ENCODE measurements at regions not wholly inside any gene's neighbourhood (a gene's known extent, or its start where the extent isn't known, plus 50 kb on each side); places are given as distances from the start of the nearest gene placed in this dataset.

- no peak overlapping the region for H3K27ac ChIP-seq (ENCODE audit: low read depth, low read length)
- no peak overlapping the region for H3K4me3 ChIP-seq (ENCODE audit: low read depth in 1 of 2, low read length in 2 of 2)
- no peaks in the 10 kb centered on the region for H3K4me1 ChIP-seq (ENCODE audit: control insufficient read depth in 1 of 2, insufficient read depth in 2 of 2, low read length in 2 of 2)
- H3K9me3 ChIP-seq (ENCODE audit: control insufficient read depth in 1 of 2, low read length in 2 of 2), result no peaks in the 10 kb centered on the region
- no peaks in the 10 kb centered on the region for H3K36me3 ChIP-seq (ENCODE audit: control insufficient read depth in 1 of 2, insufficient read depth in 2 of 2, low read length in 2 of 2)
- no peak overlapping the region for H3K9ac ChIP-seq (ENCODE audit: low read depth in 1 of 2, low read length in 2 of 2)
- H3K27me3 ChIP-seq (ENCODE audit: control insufficient read depth in 1 of 2, insufficient read depth in 2 of 2, low read length in 2 of 2), result no peaks in the 10 kb centered on the region
Observed at GRCh38 chr10:78770167-78771090, 298.3 kb upstream of the ZMIZ1 start.

DNA sequence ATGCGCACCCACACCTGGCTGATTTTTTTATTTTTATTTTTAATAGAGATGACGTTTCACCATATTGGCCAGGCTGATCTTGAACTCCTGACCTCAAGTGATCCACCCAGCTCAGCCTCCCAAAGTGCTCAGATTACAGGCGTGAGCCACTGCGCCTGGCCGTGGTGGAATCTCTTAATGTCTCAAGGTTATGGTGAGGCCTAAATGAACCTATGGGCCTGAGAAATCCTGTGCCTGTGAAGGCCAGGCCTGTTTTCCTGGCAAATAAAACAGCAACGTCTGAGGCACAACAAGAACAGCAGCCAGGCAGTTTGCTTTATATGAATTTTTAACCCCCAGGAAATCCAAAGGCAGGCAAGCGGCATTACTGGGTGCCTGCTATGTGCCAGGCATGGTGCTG lies 297.5 kb upstream of the ZMIZ1 start:
- Histone ChIP-seq H3K4me1 (ENCODE audit: control insufficient read depth in 1 of 2, insufficient read depth in 2 of 2, low read length in 2 of 2) (no peaks in the 10 kb centered on the region), H3K9me3 (ENCODE audit: control insufficient read depth in 1 of 2, low read length in 2 of 2) (no peaks in the 10 kb centered on the region), H3K9ac (ENCODE audit: low read depth in 1 of 2, low read length in 2 of 2) (no peak overlapping the region), H3K36me3 (ENCODE audit: control insufficient read depth in 1 of 2, insufficient read depth in 2 of 2, low read length in 2 of 2) (no peaks in the 10 kb centered on the region), H3K4me3 (ENCODE audit: low read depth in 1 of 2, low read length in 2 of 2) (no peak overlapping the region), H3K27ac (ENCODE audit: low read depth, low read length) (no peak overlapping the region), H3K27me3 (ENCODE audit: control insufficient read depth in 1 of 2, insufficient read depth in 2 of 2, low read length in 2 of 2) (no peaks in the 10 kb centered on the region)

DNA sequence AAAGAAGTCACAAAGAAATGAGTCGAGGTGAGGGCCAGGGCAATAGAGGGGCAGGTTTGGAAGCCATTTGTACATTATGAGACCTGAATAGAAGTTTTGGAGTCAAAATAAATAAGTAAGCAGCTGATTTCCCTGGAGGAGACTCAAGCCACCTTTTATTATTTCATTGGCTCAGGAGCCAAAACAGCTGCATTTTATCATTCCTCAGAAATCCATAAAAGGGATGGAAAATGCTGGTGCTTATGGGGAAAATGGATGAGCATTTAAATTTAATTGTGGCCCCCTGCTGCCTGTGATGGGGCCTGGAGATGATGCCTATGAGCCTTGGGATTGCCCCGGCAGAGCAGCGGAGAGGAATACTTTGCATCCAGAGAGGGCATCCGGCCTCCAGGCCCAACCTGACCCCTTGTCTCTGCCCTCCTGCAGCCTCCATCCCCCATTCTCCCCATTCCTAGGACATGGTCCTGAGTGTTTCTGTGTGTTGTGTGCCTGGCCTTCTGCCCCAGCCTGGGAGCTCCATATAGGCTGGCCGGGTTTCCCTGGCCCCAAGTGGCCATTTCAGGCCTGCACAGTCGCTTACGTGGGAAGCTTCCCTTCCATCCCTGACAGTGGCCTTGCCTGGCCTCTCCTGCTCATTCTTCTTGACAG lies 296.8 kb upstream of the ZMIZ1 start:
- Histone ChIP-seq H3K36me3 (ENCODE audit: control insufficient read depth in 1 of 2, insufficient read depth in 2 of 2, low read length in 2 of 2) (no peaks in the 10 kb centered on the region), H3K27ac (ENCODE audit: low read depth, low read length) (no peak overlapping the region), H3K4me3 (ENCODE audit: low read depth in 1 of 2, low read length in 2 of 2) (no peak overlapping the region), H3K9ac (ENCODE audit: low read depth in 1 of 2, low read length in 2 of 2) (no peak overlapping the region), H3K27me3 (ENCODE audit: control insufficient read depth in 1 of 2, insufficient read depth in 2 of 2, low read length in 2 of 2) (no peaks in the 10 kb centered on the region), H3K4me1 (ENCODE audit: control insufficient read depth in 1 of 2, insufficient read depth in 2 of 2, low read length in 2 of 2) (no peaks in the 10 kb centered on the region), H3K9me3 (ENCODE audit: control insufficient read depth in 1 of 2, low read length in 2 of 2) (no peaks in the 10 kb centered on the region)

GRCh38 chr10:78772486-78772885 lies 296.3 kb upstream of the ZMIZ1 start:
- Histone ChIP-seq H3K27me3 (ENCODE audit: control insufficient read depth in 1 of 2, insufficient read depth in 2 of 2, low read length in 2 of 2) (no peaks in the 10 kb centered on the region), H3K27ac (ENCODE audit: low read depth, low read length) (no peak overlapping the region)

DNA sequence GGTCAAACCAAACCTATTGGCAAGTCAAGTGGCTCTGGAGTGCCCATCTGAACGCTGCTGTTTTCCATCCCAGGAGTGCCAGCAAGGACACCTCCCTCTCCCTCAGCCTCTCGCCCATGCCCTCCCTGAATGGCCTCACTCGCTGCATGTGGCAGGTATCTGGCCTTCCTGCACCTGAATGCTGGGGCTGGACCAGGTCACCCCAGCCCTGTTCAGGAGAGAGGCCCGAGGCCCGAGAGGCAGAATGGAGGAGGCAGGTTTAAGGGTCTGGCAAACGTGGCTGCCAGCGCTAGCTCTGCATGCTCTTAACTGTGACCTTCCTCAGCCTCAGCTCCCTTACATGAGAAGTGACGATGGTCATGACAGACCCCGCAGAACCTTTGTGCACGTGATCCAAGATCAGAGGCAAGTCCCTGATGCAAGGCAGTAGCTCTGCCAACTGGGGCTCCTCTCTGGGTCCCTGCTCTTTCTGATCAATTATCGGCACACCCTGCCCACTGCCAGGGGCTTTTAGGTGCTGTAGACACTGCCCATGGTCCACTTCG lies 295.7 kb upstream of the ZMIZ1 start:
- Histone ChIP-seq H3K36me3 (ENCODE audit: control insufficient read depth in 1 of 2, insufficient read depth in 2 of 2, low read length in 2 of 2) (no peaks in the 10 kb centered on the region), H3K9ac (ENCODE audit: low read depth in 1 of 2, low read length in 2 of 2) (no peak overlapping the region), H3K4me3 (ENCODE audit: low read depth in 1 of 2, low read length in 2 of 2) (no peak overlapping the region), H3K9me3 (ENCODE audit: control insufficient read depth in 1 of 2, low read length in 2 of 2) (no peaks in the 10 kb centered on the region), H3K27ac (ENCODE audit: low read depth, low read length) (no peak overlapping the region), H3K27me3 (ENCODE audit: control insufficient read depth in 1 of 2, insufficient read depth in 2 of 2, low read length in 2 of 2) (peaks cover 0 to 4% of the 10 kb centered on the region in 2 donors), H3K4me1 (ENCODE audit: control insufficient read depth in 1 of 2, insufficient read depth in 2 of 2, low read length in 2 of 2) (peaks cover 0 to 4% of the 10 kb centered on the region in 2 donors)

More at GRCh38 chr10:78772486-78772885, 296.3 kb upstream of the ZMIZ1 start:
- Histone ChIP-seq H3K4me1 (ENCODE audit: control insufficient read depth in 1 of 2, insufficient read depth in 2 of 2, low read length in 2 of 2) (peaks cover 0 to 4% of the 10 kb centered on the region in 2 donors), H3K9ac (ENCODE audit: low read depth in 1 of 2, low read length in 2 of 2) (no peak overlapping the region), H3K4me3 (ENCODE audit: low read depth in 1 of 2, low read length in 2 of 2) (no peak overlapping the region), H3K36me3 (ENCODE audit: control insufficient read depth in 1 of 2, insufficient read depth in 2 of 2, low read length in 2 of 2) (no peaks in the 10 kb centered on the region), H3K9me3 (ENCODE audit: control insufficient read depth in 1 of 2, low read length in 2 of 2) (no peaks in the 10 kb centered on the region)

DNA sequence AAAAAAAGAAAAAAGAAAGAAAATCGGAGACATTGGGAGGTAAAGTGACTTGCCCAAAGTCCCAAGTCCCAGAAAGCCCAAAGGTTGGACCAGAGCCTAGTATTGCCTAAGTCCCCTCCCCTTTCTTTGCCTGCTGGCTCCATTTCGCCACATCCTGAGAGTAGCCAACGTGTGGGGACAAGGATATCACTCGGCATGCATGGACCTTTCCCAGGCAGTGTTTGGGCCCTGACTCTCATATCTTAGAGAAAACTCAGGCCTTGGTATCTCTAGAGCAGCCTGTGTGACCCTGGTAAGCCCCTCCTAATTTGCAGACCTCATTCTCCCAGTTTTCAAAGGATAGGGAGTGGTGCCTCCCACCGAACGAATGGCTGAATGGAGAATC lies 294.2 kb upstream of the ZMIZ1 start:
- no peak overlapping the region for H3K9ac ChIP-seq (ENCODE audit: low read depth in 1 of 2, low read length in 2 of 2)
- peaks cover 0 to 4% of the 10 kb centered on the region in 2 donors for H3K4me1 ChIP-seq (ENCODE audit: control insufficient read depth in 1 of 2, insufficient read depth in 2 of 2, low read length in 2 of 2)
- H3K27ac ChIP-seq (ENCODE audit: low read depth, low read length), result no peak overlapping the region
- H3K27me3 ChIP-seq (ENCODE audit: control insufficient read depth in 1 of 2, insufficient read depth in 2 of 2, low read length in 2 of 2), result peaks cover 0 to 5% of the 10 kb centered on the region in 2 donors
- no peak overlapping the region for H3K4me3 ChIP-seq (ENCODE audit: low read depth in 1 of 2, low read length in 2 of 2)
- no peaks in the 10 kb centered on the region for H3K36me3 ChIP-seq (ENCODE audit: control insufficient read depth in 1 of 2, insufficient read depth in 2 of 2, low read length in 2 of 2)
- H3K9me3 ChIP-seq (ENCODE audit: control insufficient read depth in 1 of 2, low read length in 2 of 2), result no peaks in the 10 kb centered on the region

GRCh38 chr10:78774999-78775711 lies 293.6 kb upstream of the ZMIZ1 start:
- Histone ChIP-seq H3K27ac (ENCODE audit: low read depth, low read length) (no peak overlapping the region), H3K27me3 (ENCODE audit: control insufficient read depth in 1 of 2, insufficient read depth in 2 of 2, low read length in 2 of 2) (peaks cover 0 to 5% of the 10 kb centered on the region in 2 donors), H3K4me1 (ENCODE audit: control insufficient read depth in 1 of 2, insufficient read depth in 2 of 2, low read length in 2 of 2) (peaks cover 0 to 4% of the 10 kb centered on the region in 2 donors), H3K9ac (ENCODE audit: low read depth in 1 of 2, low read length in 2 of 2) (no peak overlapping the region), H3K9me3 (ENCODE audit: control insufficient read depth in 1 of 2, low read length in 2 of 2) (no peaks in the 10 kb centered on the region), H3K4me3 (ENCODE audit: low read depth in 1 of 2, low read length in 2 of 2) (no peak overlapping the region), H3K36me3 (ENCODE audit: control insufficient read depth in 1 of 2, insufficient read depth in 2 of 2, low read length in 2 of 2) (no peaks in the 10 kb centered on the region)

- H3K4me3 ChIP-seq (ENCODE audit: low read depth in 1 of 2, low read length in 2 of 2), result no peak overlapping the region
- peaks cover 0 to 4% of the 10 kb centered on the region in 2 donors for H3K4me1 ChIP-seq (ENCODE audit: control insufficient read depth in 1 of 2, insufficient read depth in 2 of 2, low read length in 2 of 2)
- H3K27ac ChIP-seq (ENCODE audit: low read depth, low read length), result no peak overlapping the region
- no peak overlapping the region for H3K9ac ChIP-seq (ENCODE audit: low read depth in 1 of 2, low read length in 2 of 2)
- no peaks in the 10 kb centered on the region for H3K9me3 ChIP-seq (ENCODE audit: control insufficient read depth in 1 of 2, low read length in 2 of 2)
- H3K27me3 ChIP-seq (ENCODE audit: control insufficient read depth in 1 of 2, insufficient read depth in 2 of 2, low read length in 2 of 2), result peaks cover 0 to 5% of the 10 kb centered on the region in 2 donors
- no peaks in the 10 kb centered on the region for H3K36me3 ChIP-seq (ENCODE audit: control insufficient read depth in 1 of 2, insufficient read depth in 2 of 2, low read length in 2 of 2)
Observed at GRCh38 chr10:78775891-78776290, 292.9 kb upstream of the ZMIZ1 start.

GRCh38 chr10:78776756-78777155 lies 292.0 kb upstream of the ZMIZ1 start:
- no peak overlapping the region for H3K27ac ChIP-seq (ENCODE audit: low read depth, low read length)
- H3K4me3 ChIP-seq (ENCODE audit: low read depth in 1 of 2, low read length in 2 of 2), result no peak overlapping the region
- peaks cover 0 to 5% of the 10 kb centered on the region in 2 donors for H3K27me3 ChIP-seq (ENCODE audit: control insufficient read depth in 1 of 2, insufficient read depth in 2 of 2, low read length in 2 of 2)
- H3K4me1 ChIP-seq (ENCODE audit: control insufficient read depth in 1 of 2, insufficient read depth in 2 of 2, low read length in 2 of 2), result peaks cover 0 to 4% of the 10 kb centered on the region in 2 donors
- H3K36me3 ChIP-seq (ENCODE audit: control insufficient read depth in 1 of 2, insufficient read depth in 2 of 2, low read length in 2 of 2), result no peaks in the 10 kb centered on the region
- no peaks in the 10 kb centered on the region for H3K9me3 ChIP-seq (ENCODE audit: control insufficient read depth in 1 of 2, low read length in 2 of 2)
- no peak overlapping the region for H3K9ac ChIP-seq (ENCODE audit: low read depth in 1 of 2, low read length in 2 of 2)
